Calu3 (cell line): ENCODE measurements at regions not wholly inside any gene's neighbourhood (a gene's known extent, or its start where the extent isn't known, plus 50 kb on each side); places are given as distances from the start of the nearest gene placed in this dataset.

ENCODE experiments used
- BruUV-seq: library from RNA; stranded (reverse); fragments of 400-500 nt; replicated peaks from 2 replicates; lab custom pipeline; 2021; lab: Mats Ljungman, UMichigan
- CTCF ChIA-PET: fragments of 300-600 bp; sonication (Branson Sonifier 250); formaldehyde crosslinking; loops from one replicate; lab custom pipeline; 2022; ENCODE audit warnings: antibody characterized with exemption; lab: Charles Lee
- DNase-seq: peaks from one replicate; pipeline ENCODE4 v3.0.0; 2022
- H3K27ac Mint-ChIP-seq: one replicate; pipeline ENCODE4 v1.8.0; 2022; ENCODE audit warnings: mixed read lengths; ENCODE audit not compliant: unreplicated experiment
- H3K27me3 Mint-ChIP-seq: one replicate; pipeline ENCODE4 v1.8.0; 2022; ENCODE audit warnings: mixed read lengths; ENCODE audit not compliant: unreplicated experiment
- H3K36me3 Mint-ChIP-seq: one replicate; pipeline ENCODE4 v1.8.0; 2022; ENCODE audit warnings: mild to moderate bottlenecking, moderate library complexity, mixed read lengths; ENCODE audit not compliant: insufficient read depth, unreplicated experiment
- H3K4me1 Mint-ChIP-seq: one replicate; pipeline ENCODE4 v1.8.0; 2022; ENCODE audit warnings: mild to moderate bottlenecking, low read depth, mixed read lengths; ENCODE audit not compliant: unreplicated experiment
- H3K4me3 Mint-ChIP-seq: one replicate; pipeline ENCODE4 v1.8.0; 2022; ENCODE audit warnings: mild to moderate bottlenecking, low read depth, moderate library complexity, mixed read lengths; ENCODE audit not compliant: unreplicated experiment
- H3K9me3 Mint-ChIP-seq: one replicate; pipeline ENCODE4 v1.8.0; 2022; ENCODE audit warnings: low read depth, mixed read lengths; ENCODE audit not compliant: unreplicated experiment
- CTCF ChIP-seq: fragments of 200-600 bp; IDR thresholded peaks from one replicate; pipeline ENCODE4 v1.8.0; 2022; ENCODE audit warnings: antibody characterized with exemption; ENCODE audit not compliant: unreplicated experiment
- intact Hi-C: fragments of 100-400 bp; cut with micrococcal nuclease; formaldehyde crosslinking; loops from one replicate; pipeline ENCODE4 v1.10.0; 2022; ENCODE audit not compliant: unreplicated experiment

- CTCF ChIA-PET = no interaction called here
- H3K9me3 Mint-ChIP-seq = no peaks in the 10 kb centered on the region
- intact Hi-C loops = no loop called here
Observed at GRCh38 chr14:62283837-62284236, 521.6 kb downstream of the SNAPC1 start.

GRCh38 chr14:62289471-62289870 lies 527.3 kb downstream of the SNAPC1 start:
- intact Hi-C loops = no loop called here
- Mint-ChIP-seq H3K27me3 (no peaks in the 10 kb centered on the region), H3K4me3 (no peak overlapping the region), H3K4me1 (peaks cover 8% of the 10 kb centered on the region), H3K36me3 (no peaks in the 10 kb centered on the region), H3K9me3 (no peaks in the 10 kb centered on the region), H3K27ac (no peak overlapping the region)
- CTCF ChIA-PET = interaction anchor here (0.6 to 0.9 kb wide), 2 partner anchors 38 to 120 kb away, joined by 3 read pairs; no protein-coding TSS in a partner anchor
- BruUV-seq = no TSS peak
- no peak for TF ChIP-seq CTCF
- DNase-seq = peak; percentile 19

More at GRCh38 chr14:62283837-62284236, 521.6 kb downstream of the SNAPC1 start:
- no peak for TF ChIP-seq CTCF
- no peaks in the 10 kb centered on the region for H3K4me1 Mint-ChIP-seq
- H3K27ac Mint-ChIP-seq = no peak overlapping the region
- no peaks in the 10 kb centered on the region for H3K27me3 Mint-ChIP-seq
- H3K36me3 Mint-ChIP-seq = no peaks in the 10 kb centered on the region
- H3K4me3 Mint-ChIP-seq = no peak overlapping the region
- BruUV-seq = no TSS peak
- no peak for DNase-seq

GRCh38 chr14:62301080-62301479 lies 538.9 kb downstream of the SNAPC1 start:
- Mint-ChIP-seq H3K36me3 (peaks cover 6% of the 10 kb centered on the region), H3K27me3 (no peaks in the 10 kb centered on the region), H3K27ac (no peak overlapping the region), H3K9me3 (peaks cover 2% of the 10 kb centered on the region), H3K4me3 (no peak overlapping the region), H3K4me1 (peaks cover 51% of the 10 kb centered on the region)
- CTCF ChIA-PET = no interaction called here
- no TSS peak for BruUV-seq
- intact Hi-C loops = loop anchor here (10.0 kb wide), 1 partner anchor 116 kb away; no protein-coding TSS in a partner anchor
- no peak for DNase-seq
- TF ChIP-seq CTCF = no peak

- Mint-ChIP-seq H3K4me1 (peaks cover 51% of the 10 kb centered on the region), H3K27me3 (no peaks in the 10 kb centered on the region), H3K27ac (no peak overlapping the region), H3K9me3 (peaks cover 2% of the 10 kb centered on the region), H3K4me3 (no peak overlapping the region), H3K36me3 (peaks cover 6% of the 10 kb centered on the region)
- CTCF ChIA-PET = no interaction called here
- no peak for DNase-seq
- BruUV-seq = no TSS peak
- intact Hi-C loops = loop anchor here (10.0 kb wide), 1 partner anchor 117 kb away; no protein-coding TSS in a partner anchor
- no peak for TF ChIP-seq CTCF
Observed at GRCh38 chr14:62301911-62302310, 539.7 kb downstream of the SNAPC1 start.
